Inferior parietal cortex (tissue), 1 donor: ENCODE measurements at regions not wholly inside any gene's neighbourhood (a gene's known extent, or its start where the extent isn't known, plus 50 kb on each side); places are given as distances from the start of the nearest gene placed in this dataset.
"Not testable (repeated sequence)": the region's sequence is repeated elsewhere in the genome, so short reads cannot be mapped to it uniquely, and the experiment has no call there.

Experiments used
- DNase-seq: peaks from one replicate; pipeline ENCODE4 v3.0.0-alpha.2; 2016; ENCODE audit errors: extremely low spot score

DNA sequence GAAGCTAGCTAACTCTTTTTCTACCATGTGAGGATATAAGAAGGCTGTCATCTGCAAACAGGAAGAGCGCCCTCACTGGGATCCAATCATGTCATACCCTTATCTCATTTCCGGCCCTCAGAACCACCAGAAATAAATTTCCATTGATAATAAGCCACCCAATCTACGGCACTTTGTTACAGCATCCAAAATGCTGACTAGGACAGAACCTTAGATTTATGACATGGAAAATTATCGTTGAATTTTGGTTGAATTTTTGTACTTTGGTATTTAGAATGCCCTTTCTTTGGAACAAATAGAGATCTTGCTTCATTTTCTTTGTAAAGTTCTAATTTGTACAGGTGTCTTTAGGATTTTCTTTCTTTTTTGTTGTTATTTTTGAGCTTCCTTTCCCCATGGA lies 53.3 kb upstream of the CYLC2 start:
- no peak for DNase-seq

DNA sequence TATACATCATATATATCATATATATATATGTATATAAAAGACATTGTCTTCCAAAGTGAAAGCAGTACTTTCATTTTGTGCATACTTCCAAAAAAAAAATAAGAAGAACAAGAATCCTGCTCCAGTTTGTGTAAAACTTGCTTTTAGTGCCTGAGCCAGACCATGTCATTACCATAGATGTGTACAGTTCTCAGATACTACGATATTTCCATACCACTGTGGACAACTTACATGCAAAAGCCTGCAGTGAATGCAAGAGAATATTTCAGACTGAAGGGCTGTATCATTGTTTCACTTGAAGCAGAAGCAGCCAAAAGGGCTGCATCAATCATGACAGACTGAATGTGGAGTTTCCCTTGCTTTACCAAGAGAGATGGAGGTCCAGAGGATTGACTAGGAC lies 72.6 kb upstream of the CYLC2 start:
- DNase-seq, result no peak

DNA sequence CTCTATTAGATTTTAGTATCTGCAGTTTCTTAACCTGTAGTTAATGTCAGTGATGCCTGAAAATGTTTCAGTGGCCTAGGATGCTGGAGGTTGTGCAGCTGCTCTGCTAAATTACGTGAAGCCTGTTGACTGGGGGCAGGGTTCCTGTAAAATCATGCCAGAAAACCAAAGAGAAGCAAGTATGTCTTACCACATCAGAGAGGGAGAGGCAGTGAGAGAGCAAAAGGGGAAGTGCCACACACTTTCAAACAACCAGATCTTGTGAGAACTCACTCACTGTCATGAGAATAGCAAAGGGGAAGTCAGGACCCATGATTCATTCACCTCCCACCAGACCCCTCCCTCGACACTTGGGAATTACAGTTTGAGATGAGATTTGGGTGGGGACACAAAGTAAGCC lies 83.9 kb upstream of the CYLC2 start:
- DNase-seq, result no peak

DNA sequence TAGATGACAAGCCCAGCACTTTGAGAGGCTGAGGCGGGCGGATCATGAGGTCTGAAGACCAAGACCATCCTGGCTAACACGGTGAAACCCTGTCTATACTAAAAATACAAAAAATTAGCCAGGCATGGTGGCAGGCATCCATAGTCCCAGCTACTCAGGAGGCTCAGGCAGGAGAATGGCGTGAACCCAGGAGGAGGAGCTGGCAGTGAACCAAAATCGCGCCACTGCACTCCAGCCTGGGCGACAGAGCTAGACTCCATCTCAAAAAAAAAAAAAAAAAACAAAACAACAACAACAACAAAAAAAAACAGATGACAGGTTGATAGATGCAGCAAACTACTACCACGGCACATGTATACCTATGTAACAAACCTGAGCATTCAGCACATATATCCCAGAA lies 89.3 kb upstream of the CYLC2 start:
- not testable (repeated sequence) for DNase-seq

DNA sequence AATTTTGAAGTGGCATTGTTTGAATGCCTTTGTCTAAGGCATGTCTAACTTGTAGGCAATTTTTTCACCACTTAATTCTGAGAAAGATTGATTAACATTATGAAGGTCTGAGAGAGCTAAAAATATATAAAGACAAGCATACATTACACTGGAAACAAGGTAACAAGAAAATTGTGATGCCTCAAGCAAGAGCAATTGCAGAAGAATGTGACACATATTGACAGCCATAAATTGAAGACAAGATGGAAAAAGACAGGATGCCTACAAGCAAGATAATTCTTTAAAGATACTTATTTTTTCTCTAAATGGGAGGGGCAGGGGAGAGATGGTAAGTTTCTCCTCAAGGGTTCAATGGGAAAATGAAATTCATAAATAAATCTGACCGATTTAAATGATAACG lies 103.1 kb upstream of the CYLC2 start:
- no peak for DNase-seq

DNA sequence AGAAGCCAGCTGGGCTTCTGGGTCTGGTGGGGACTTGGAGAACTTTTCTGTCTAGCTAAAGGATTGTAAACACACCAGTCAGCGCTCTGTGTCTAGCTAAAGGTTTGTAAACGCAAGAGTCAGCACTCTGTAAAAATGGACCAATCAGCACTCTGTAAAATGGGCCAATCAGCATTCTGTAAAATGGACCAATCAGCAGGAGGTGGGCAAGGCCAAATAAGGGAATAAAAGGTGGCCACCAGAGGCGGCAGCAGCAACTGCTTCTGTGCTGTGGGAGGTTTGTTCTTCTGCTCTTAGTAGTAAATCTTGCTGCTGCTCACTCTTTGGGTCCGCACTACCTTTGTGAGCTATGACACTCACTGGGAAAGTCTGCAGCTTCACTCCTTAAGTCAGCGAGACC lies 106.4 kb upstream of the CYLC2 start:
- not testable (repeated sequence) for DNase-seq

DNA sequence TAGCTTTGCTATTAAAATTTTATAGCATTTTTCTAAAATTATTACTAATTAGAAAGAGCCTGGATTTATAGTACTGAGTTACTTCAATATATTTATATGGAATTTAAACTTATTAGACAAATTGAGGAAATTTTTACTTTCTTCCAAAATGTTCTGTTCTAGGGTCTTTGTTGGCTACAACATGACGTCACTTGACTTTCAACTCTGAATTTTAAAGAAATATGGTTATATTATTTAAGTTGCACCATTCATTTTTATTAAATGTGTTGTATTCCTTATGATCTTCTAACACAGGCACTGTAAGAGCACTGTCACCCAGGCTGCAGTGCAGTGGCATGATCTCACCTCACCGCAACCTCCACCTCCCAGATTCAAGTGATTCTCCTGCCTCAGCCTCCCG lies 119.4 kb upstream of the CYLC2 start:
- DNase-seq, result no peak

DNA sequence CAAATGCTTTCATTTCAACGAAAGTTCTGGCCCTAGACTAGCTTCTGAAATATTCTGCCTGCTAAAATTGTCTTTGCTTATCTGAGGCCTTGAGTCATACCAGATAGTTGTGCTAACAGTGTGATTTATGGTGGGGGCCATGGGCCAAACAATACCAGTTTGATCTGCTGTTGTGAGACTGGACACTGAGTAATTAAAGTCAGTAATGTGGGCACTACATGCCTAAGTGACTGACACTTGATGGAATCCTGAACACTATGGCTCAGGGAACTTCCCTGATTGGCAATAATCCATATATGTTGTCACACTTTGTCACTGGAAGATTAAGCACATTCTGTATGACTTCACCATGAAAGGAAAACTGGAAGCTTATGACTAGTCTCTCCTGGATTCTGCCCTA lies 127.6 kb upstream of the CYLC2 start:
- DNase-seq, result no peak

DNA sequence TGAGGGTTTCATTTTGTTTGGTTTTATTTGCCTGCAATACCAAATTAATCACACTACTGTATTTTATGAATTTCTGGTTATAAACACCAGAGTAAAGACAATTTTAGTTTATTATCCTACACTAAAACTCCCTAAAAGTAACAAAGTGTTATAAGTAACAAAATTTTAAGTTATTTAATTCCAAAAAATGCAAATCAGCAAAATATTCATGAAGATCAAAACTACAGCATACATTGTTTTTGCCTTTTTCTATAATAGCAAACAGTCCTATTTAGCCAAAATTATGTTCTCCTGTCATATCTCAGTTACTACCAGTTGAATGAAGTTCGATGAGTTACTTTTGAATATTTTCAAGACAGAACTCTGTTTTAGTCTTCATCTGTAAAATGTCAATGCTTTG lies 132.7 kb upstream of the CYLC2 start:
- DNase-seq, result no peak

DNA sequence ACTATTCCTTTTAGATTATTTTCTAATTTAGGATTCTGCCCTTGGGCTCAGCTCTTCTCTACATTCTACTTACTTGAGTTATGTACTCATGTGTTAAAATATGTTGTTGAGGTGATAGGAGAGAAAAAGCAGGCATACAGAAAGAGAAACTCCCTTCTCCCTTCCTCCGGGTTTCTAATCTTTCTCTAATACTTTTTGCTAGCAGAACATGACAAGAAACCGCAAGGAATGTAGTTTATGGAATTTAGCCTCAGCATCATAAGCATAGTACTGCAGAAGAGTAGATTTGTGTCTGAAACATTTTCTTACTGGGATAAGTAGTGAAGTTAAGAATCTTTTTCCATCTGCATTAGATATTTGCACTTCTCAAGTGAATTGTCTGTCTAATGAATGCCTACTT lies 139.5 kb upstream of the CYLC2 start:
- DNase-seq, result no peak

DNA sequence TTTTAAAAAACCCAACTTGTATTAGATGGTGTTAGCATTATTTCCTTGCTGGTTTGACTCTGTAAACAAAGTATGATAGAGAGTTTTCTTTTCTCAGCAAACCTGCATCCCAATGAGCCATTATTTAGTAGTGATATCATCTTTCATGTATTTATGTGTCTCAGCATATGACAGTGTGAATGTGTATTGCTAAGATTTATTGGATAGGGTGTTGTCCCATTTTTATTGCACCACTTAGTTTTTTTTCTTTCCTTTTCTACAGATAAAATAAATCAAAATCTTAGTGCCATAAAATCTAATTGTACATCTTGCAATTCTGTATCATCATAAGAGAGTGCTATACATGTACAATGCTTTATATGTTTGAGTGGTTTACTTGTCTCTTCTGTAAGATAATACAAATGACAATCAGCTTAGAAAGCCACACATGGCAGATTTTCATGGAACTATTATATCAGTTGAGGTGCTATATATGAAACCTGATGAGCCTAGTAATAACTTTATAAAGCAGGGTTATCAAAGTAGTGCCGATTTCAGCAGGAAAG lies 149.2 kb upstream of the CYLC2 start:
- no peak for DNase-seq

DNA sequence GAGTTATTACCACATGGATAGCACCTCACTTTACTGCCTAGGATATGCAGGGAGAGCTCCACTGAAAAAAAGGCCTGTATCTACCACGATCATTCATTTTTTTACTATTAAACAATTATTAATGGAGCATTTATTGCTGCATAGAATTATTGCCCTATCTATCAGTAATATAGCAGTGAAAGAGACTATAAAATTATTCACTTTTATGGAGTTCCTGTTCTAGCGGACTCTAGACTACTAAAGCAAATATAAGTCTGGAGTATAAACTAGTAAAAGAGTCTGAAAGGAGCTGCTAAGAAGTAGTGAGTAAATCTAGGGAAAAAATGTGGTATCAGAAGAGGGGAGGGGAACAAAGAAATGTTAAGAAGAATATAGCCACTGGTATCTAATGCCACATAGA lies 150.4 kb upstream of the CYLC2 start:
- DNase-seq, result no peak

DNA sequence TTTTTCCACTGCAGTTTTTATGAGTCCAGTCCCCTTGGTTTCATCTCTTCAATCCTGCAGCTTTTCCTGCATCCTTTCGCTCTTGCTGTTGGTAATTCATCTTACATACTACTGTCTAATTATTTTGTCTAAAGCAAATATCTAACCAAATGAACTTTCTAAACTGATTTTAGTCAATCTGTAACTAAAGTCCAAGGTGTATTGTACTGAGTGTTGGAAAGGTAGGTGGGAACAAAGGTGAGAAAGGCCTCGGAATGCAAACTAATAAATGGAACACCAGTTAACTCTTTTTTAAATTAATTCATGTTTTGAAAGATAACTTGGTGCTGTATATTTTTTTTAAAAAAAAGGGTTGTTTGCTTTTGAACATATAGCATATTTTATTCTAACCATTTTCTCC lies 152.7 kb upstream of the CYLC2 start:
- DNase-seq, result no peak

DNA sequence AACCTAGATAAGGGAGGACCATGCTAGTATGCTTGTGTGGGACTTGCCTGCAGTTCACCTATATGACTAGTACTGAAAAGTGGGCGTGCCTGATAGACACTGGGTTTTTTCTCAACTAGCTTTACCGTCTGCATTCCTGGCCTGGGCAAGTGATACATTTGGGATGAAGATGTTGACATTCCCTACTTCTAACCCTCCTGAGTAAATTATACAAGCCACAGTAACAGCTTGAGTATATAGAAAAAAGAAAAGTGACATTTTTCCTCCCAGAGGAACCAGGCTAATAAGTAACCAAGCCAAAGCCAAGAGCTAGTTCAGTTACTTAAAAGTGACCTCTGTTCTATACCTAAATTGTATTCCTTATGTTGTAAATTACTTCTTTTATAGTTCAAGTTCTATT lies 153.8 kb upstream of the CYLC2 start:
- DNase-seq, result no peak

DNA sequence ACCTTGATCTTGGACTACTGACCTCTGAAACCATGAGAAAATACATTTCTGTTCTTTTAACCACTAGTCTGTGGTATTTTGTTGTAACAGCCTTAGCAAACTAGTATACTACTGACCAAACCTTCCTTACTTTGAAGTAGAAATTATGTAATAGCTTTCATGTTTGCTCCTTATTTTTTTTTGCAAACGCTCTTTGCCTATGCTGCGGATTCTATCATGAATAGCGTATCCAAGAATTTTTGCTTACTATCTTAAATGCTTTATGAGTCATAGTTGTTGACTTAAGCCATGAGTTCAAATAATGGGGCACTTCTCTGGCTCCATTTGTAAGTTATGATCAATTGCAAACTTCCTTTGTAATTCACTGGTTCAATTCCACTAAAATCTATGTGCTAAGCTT lies 154.8 kb upstream of the CYLC2 start:
- no peak for DNase-seq

DNA sequence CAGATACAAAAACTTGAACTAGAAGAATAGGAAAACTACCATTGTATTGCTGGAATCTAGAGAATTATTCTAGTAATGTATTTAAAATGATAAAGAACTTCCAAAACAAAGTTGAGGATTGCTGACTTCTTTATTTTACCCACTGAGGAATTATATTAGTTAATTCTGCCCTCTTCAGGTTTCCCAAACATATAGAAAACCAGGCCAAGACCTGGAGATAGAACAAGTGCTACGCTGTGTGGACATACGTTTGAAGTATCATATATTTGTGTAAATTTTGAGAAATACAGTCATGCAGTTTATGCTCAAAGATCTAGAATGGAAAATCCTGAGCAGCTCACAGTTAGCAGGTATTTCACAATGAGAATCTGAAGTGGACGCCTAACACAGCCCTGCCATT lies 162.3 kb upstream of the CYLC2 start:
- no peak for DNase-seq

DNA sequence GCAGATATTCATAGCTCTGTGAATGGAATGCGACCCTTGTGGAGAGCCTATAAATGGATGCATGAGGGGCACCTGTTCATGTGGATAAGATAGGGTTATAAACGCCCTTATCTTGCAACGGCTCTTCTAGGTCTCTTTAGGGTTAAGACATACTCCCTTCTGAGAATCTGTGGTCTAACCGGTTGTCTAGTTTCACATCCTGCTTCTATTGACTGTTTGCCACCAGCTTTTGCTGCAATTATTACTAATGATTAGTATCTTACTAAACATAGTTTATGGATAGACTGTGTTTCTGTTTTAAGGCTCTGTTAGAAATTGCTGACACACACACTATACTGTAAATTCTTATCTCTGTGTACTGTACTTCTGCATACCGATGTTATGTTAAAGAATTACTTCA lies 198.9 kb upstream of the CYLC2 start:
- no peak for DNase-seq

DNA sequence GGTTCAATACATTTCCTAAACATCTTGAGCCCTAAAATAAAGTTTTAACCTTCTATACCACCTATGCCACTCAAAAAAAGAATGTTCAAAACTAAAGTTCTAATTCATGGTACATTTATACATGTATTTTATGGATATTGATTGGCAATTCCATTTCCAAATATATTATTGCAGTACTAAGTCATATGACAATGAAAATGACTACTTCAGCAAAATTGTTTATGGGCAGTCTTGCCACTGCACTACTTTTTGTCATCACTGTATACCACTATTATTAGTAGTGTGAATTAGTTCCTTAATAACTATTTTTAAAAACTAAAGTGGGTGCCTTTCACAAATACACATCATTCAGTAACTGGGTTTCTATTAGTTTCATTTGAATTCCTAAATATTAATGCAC lies 199.6 kb upstream of the CYLC2 start:
- DNase-seq, result no peak

DNA sequence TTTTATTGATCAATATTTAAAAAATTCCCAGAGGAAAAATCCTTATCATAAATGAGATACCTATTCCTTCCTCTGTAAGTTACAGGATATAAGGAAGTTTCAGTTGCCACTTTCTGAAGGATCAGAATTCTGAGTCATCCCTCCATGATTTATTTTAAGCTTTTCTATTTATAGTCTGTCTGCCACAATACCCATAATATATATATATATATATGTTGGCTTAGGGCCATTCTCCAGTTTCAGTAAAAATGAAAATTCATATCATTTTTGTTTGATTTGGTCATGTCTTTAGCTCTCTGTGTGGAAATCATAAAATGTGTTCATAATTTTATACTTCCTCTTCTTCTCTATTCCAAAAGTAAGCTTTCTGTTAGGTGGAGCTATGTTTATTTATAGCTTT lies 215.8 kb upstream of the CYLC2 start:
- DNase-seq, result no peak

DNA sequence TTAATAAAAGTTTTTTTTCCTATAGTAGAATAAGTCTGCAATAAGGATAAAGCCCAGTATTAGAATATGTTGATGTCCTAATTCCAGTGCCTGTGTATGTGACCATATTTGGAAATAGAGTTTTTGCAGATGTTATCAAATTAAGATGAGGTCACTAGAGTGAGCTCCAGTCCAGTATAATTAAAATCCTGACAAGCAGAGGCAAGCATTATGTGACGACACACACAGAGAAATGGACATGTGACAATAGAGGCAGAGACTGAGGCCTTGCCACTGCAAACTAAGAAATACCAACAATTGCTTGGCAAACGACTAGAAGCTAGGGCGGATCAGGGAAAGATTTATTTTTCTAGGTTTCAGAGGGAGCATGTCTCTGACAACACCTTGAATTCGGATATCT lies 216.4 kb upstream of the CYLC2 start:
- no peak for DNase-seq

DNA sequence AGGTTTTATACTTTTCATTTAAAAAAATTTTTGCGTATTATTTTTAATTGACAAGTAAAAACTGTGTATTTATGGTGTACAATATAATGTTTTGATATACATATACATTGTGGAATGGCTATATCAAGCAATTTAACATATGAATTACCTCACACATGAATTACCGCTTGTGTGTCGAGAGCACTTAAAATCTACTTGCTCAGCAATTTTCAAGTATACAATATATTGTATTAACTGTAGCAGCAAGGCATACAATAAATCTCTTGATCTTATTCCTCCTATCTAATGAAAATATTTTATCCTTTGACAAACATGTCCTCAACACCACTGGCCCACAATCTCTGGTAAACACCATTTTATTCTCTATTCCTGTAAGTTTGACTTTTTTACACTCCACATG lies 224.4 kb upstream of the CYLC2 start:
- DNase-seq, result no peak

DNA sequence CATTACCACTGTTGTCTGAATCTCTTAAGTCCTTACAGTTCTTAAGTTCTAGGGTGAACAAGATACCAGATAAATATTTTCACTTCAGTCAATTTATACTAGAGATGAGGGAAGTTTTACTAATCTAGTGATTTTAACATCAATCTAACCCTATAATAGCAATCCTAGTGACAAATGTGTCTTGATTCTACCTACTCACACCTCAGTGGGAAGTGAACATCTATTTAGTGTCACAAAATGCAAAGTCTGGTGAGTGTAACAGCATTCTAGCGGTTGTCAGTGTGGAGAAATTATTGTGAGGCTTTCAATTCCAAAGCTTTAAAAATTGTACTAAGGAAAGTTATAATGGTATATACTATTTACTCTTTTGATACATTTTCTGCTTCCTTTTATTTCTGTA lies 225.8 kb upstream of the CYLC2 start:
- DNase-seq, result no peak

DNA sequence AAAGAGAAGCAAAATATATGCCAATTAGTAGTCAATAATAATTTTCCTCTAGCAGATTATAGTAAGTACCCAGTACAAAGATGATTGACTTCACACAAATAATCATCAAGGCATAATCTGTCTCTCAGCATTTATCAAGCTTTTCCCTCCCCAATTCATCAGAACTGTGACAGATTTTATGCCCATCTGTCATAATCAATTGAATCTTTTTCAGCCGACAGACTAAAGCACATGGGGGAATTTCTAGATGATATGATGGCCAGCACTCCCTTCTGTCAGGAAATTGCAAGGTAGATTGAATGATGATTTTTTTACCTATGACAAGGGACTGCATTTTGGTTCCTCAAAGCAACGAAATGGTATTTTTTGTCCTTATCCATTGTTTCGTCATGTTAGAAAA lies 227.1 kb upstream of the CYLC2 start:
- DNase-seq, result no peak

DNA sequence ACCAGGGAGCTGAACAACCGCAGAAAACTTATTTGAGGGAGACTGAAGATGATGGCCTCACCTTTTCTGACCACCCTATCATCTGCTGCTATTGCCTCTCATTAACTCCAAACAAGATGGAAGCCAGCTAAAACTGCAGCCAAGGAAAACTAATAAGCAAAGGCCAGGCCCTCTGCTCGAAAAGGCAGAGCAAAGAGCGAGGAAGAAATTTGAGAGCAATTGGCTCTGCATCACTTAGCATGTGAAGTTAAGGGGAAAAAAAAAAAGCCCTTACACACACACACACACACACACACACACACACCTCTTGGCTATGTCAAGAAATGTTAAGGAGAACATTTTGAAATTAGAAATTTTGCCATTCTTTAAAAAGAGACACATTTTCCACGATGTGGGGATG lies 228.1 kb upstream of the CYLC2 start:
- DNase-seq, result no peak

DNA sequence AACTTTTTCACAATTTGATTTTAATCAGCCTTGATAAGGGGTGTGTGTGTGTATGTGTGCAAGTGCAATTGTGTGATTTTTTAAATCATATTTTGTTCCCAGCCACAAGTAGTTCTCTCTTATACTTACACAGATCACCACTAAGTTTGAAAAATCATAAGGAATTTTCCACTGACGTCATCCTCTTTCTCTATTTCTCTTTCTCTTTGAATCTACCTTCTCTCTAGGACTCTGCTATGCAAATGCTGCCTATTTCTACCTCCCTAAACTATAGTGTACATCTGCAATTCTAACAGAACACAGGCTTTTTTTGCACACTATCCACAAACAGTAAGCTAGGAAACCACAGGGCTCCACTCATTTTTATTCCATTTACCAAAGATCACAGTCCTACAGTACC lies 254.6 kb upstream of the CYLC2 start:
- DNase-seq, result no peak
